ENCODE measurements at regions not wholly inside any gene's neighbourhood (a gene's known extent, or its start where the extent isn't known, plus 50 kb on each side); places are given as distances from the start of the nearest gene placed in this dataset.

GRCh38 chr20:1712634-1713624, 55.4 kb upstream of the SIRPG start:
- no peak overlapping the region for H3K9ac ChIP-seq (replicated peaks; ENCODE audit: extremely low read depth, insufficient read depth, low read length)
- no peaks in the 10 kb centered on the region for H3K9me3 ChIP-seq (replicated peaks; ENCODE audit: control insufficient read depth, insufficient read depth, low read length)
- POLR2A ChIA-PET, result no interaction called here
- FAIRE-seq (no peak), DNase-seq (ENCODE audit: low read depth, low spot score) (no peak)
- H3K4me1 ChIP-seq (ENCODE audit: control insufficient read depth, extremely low read depth, insufficient read depth, low read length), result no peaks in the 10 kb centered on the region
- no peak overlapping the region for H3K4me3 ChIP-seq (replicated peaks in 1 of 3; ENCODE audit: insufficient read depth in 1 of 3, low read depth in 1 of 3, low read length in 3 of 3)
- peaks cover 5 to 20% of the 10 kb centered on the region in 2 experiments for H3K27me3 ChIP-seq (ENCODE audit: control insufficient read depth in 2 of 2, insufficient read depth in 2 of 2, low read length in 2 of 2)
- no peaks in the 10 kb centered on the region for H3K79me2 ChIP-seq (ENCODE audit: control insufficient read depth, insufficient read depth, low read length)
- dilution Hi-C loops (cut with MboI; ENCODE audit: extremely low pct_ligation_motif_present, low sequenced_read_pairs), result no loop called here
- H3K27ac ChIP-seq (ENCODE audit: insufficient read depth, low read depth, low read length), result no peak overlapping the region
- H3K4me2 ChIP-seq (ENCODE audit: insufficient read depth, low read length), result no peak overlapping the region
- H3K9me1 ChIP-seq (replicated peaks; ENCODE audit: control insufficient read depth, extremely low read depth, insufficient read depth, low read length), result no peaks in the 10 kb centered on the region
- intact Hi-C loops (cut with micrococcal nuclease), result no loop called here
- no peak for TF ChIP-seq FOS (IDR thresholded peaks at IDR 0.05; ENCODE audit: borderline replicate concordance, insufficient read depth, low read length)
- no peak for TF ChIP-seq POLR2AphosphoS5 (IDR thresholded peaks at IDR 0.05; ENCODE audit: insufficient read depth, low read depth, low read length)
- no peak for TF ChIP-seq EZH2 (IDR thresholded peaks at IDR 0.05; ENCODE audit: borderline replicate concordance, low read depth, low read length, severe bottlenecking)
- no peak for TF ChIP-seq JUN (IDR thresholded peaks at IDR 0.05; ENCODE audit: borderline replicate concordance, insufficient read depth, insufficient read length, low read depth)
- no peak for TF ChIP-seq GATA2 (IDR thresholded peaks at IDR 0.05; ENCODE audit: insufficient read depth, insufficient read length, low read depth, low read length)
- no peak for TF ChIP-seq CTCF (IDR thresholded peaks at IDR 0.05; ENCODE audit: extremely low read depth in 1 of 2, insufficient read depth in 1 of 2, low read depth in 1 of 2, low read length in 2 of 2)
- TF ChIP-seq MYC (IDR thresholded peaks at IDR 0.05; ENCODE audit: low read depth, low read length), result no peak
- no peak for TF ChIP-seq POLR2A (IDR thresholded peaks at IDR 0.05; ENCODE audit: low read depth, low read length)
- no peak for TF ChIP-seq MAX (IDR thresholded peaks at IDR 0.05; ENCODE audit: insufficient read depth, insufficient read length)
- CTCF ChIA-PET, result interaction anchor here (1.3 kb wide), 1 partner anchor 209 kb away, joined by 3 read pairs; no protein-coding TSS in a partner anchor
- BruUV-seq (replicated peaks), result no TSS peak
- no peak overlapping the region for H2AFZ ChIP-seq (ENCODE audit: low read depth, low read length)
- no peaks in the 10 kb centered on the region for H4K20me1 ChIP-seq (replicated peaks; ENCODE audit: control insufficient read depth, extremely low read depth, insufficient read depth, low read length)
- H3K36me3 ChIP-seq (ENCODE audit: control insufficient read depth in 2 of 2, extremely low read depth in 1 of 2, insufficient read depth in 2 of 2, low read length in 2 of 2), result no peaks in the 10 kb centered on the region

Data from endothelial cell of umbilical vein (primary cell).